ENCODE measurements at regions not wholly inside any gene's neighbourhood (a gene's known extent, or its start where the extent isn't known, plus 50 kb on each side); places are given as distances from the start of the nearest gene placed in this dataset.

DNA sequence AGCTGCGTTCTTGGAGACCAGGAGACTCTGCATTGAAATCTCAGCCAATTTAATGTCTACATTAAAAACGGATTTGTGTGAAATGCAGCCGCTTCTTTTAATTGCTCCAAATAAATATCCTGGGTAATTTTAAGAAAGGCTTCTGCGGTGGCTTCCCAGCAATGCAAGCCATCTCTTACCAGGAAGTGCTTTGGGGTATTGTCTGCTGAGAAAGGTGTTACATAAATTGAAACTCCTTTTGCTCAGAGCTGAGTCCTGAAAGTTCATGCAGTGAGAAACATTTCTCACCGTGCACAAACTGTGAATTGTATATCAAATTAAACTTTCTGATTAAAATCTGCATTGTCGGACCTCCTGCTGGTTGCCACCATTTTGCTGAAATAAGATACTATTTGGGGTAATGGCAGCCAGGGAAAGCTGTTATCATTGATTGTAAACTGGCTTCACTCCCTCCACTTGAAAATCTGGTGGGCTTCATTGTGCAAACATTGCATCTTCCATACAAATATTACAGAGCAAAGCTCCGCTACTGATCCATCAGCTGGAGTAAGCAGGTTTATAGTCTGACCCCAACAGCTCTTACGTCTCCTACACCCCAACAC is 59.5 kb downstream of the ZIC5 start:
- no peak for DNase-seq

DNA sequence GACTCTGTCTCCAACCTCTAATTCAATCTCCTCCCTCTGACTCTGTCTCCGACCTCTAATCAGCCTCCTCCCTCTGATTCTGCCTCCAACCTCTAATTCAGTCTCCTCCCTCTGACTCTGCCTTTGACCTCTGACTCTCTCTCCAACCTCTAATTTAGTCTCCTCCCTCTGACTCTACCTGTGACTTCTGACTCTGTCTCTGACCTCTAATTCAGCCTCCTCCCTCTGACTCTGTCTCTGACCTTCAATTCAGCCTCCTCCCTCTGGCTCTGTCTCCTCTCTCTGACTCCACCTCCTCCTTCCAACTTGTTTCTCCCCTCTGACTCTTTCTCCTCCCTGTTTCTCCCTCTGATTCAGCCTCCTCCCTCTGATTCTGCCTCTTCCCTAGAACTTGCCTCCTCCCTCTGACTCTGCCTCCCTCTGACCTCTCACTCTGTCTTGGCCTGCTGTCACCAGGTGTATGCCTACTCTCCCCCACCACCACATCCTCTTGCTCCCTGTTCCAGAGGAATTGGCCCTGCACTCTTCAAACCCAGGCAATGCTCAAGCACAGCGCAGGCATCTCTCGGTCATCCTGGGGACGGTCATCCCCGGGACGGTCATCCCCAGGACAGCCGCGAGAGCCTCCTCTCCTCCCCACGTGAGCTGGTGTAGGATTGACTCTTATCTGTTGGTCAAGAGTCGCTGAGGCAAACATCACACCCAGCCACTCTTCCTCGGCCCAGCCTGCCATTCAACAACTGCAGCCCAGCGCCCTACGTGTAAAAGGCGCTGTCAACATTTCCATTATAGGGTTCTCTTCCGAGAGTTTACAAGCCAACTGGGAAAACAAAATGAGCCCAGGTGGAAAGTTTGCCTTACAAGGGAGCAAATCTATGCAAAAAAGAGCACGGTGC is 60.2 kb downstream of the ZIC5 start:
- DNase-seq: no peak

DNA sequence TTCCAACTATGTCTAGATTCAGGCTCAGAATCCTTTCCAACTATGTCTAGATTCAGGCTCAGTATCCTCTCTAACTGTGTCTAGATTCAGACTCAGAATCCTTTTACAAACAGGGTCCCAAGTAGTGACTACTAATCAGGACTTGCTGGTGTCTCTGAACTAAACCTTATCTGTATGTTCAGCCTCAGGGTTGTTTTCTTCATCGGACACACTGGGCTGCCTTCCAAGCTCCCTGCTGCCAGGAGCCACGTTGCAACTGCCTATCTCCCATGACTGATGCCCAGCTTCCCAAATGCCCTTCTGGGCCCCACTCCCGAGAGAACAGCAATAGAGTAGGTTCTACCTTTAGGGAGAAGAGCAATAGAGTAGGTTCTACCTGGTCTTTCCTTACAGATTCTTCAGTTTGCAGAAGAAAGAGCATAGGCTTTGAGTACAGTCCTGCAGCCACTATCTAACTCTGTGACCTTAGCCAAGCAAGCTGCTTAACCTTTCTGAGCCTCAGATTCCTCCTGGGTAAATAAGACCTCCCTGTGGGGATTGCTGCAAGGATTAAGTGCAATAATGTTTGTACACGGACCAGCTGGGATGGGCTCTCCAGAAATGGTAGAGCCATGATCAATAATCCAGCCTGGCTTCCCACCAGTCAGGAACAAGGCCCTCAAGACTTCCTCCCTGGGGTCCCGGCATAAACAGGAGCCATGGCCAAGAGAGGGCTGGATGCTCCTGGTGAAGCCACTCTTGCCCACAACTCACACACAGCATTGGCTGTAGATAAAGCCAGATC is 61.5 kb downstream of the ZIC5 start:
- DNase-seq: no peak

DNA sequence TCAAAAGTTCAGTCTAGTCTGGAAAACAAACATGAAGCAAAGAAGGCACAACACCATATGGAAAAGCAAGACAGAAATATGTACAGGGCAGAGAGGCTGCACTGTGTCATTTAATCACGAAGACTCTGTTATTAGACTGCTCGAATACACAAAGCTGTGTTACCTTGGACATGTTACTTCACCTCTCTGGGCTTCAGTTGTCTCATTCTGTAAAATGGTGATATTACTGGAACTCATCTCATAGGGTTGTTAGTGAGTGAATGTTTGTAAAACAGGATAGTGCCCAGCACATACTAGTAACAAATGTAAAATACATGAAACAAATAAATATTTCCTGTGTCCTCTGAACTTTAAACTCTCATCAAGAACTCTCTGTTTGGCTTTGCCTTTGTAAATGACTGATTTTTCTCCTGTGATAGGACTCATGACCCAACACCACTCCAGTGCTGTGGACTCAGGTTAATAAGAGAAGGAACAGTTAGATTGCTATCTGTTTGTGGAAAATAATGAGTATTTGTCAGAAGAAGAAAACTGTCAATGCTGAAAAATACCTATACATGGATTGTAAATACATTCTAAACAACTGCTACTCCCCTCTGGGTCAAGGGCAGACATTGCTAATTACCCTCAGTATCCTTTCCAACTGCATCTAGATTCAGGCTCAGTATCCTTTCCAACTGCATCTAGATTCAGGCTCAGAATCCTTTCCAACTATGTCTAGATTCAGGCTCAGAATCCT is 62.3 kb downstream of the ZIC5 start:
- DNase-seq: no peak

DNA sequence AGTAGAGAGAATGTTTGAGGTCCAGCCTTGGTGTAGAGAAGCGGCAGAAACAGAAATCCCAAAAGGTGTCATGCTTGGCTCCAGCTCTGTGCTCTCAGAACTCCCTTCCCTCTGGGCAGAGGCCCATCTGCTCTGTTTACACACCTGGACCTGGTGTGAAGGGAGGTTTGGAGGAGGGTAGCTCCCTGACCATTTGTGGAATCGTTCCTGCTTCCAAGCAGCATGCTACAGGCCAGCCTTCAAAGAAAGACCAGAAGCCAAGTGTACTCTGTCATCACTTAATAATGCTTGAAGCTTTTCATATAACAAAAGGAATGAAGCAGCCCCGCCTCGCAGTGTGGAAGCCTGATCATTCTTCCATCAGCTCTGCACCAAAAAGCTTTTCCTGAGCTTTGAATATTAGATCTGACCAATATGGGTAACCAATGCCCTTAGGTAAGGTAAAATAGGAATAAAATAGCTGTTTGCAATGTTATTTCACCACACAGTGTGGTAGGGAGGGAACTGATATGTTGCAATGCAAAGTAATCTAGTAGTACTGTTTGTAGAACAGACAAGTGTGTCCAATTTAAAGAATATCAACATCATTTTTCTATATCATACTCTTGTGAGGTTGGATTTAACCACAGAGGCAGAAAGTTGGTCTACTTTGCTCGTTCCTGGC is 63.3 kb downstream of the ZIC5 start:
- DNase-seq: no peak

DNA sequence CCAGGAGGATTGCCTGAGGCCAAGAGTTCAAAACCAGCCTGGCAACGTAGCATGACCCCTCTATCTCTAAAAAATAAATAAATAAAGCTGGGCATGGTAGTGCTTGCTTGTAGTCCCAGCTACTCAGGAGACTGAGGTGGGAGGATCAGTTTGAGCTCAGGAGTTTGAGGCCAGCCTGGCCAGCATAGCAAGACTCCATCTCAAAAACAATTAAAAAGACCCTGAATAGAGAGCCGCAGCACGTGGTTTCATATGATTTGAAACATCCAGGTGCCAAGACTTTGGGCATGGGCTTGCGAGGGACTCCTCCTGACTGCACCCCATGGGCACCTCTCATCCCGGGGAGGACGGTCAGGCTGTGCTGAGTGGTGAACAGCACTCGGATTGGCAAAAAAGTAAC is 63.9 kb downstream of the ZIC5 start:
- no peak for DNase-seq

DNA sequence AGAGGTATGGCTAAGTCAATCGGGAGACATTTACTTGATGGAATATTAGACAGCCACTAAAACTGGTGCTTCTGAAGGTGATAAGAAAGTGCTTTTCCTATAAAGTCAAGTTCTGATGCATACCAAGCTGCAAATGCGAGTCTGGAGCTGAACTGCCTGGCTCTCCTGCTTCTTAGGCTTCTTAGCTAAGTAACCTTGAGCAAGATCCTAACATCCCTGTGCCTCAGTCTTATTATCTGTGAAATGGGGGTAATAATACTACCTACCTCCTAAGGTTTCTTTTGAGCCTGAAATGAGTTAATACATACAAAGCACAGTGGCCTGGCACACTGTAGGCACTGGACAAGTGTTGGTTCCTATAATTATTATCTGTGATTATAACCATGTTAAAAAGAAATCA is 64.5 kb downstream of the ZIC5 start:
- DNase-seq: no peak

DNA sequence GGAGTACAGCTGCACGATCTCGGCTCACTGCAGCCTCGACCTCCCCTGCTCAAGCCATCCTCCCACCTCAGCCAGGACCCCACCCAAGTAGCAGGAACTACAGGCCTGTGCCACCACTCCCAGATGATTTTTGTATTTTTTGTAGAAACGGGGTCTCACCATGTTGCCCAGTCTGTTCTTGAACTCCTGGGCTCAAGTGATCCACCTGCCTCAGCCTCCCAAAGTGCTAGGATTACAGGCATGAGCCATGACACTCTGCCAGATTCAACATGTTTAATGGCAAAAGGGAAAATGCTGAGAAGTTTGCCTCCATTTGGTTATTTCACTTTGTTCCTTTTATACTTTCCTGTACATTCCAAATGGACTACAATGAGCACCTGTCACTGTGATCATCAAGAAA is 65.8 kb downstream of the ZIC5 start:
- DNase-seq: no peak

DNA sequence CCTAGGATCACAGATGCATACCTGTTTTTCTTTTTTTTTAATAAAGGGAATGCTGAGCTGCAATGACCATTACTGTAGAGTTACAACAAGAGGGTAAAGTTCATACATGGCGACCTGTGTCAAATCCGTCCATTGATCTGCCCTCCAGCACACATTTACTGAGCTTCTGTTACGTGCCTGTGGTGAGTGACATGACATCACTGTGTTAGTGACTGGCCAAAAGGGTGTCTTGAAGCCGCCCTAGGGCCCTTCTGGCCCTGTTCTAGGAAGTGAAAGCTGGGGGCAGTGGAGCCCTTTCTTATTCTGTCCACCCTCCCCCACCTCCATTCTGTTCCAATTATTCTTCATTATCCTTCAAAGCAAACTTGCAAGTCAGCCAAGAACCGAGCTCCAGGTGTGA is 66.3 kb downstream of the ZIC5 start:
- no peak for DNase-seq

DNA sequence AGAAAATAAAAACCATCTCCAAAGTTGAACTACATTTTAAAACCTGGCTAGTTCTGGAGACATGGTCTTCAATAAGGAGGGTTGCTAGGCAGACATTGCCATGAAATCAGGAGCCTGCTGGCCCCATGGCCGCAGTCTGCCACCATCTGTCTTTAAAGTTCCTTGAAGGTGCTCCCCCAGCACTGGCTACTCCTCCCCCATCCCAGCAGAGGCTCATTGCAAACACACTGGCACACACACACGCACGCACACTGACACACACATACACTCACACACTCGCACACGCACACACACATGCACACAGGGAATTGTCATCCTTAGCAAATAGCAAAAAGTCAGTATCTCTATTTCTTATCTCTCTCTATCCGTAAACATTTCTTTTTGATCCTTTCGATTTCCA is 68.4 kb downstream of the ZIC5 start:
- DNase-seq: no peak

DNA sequence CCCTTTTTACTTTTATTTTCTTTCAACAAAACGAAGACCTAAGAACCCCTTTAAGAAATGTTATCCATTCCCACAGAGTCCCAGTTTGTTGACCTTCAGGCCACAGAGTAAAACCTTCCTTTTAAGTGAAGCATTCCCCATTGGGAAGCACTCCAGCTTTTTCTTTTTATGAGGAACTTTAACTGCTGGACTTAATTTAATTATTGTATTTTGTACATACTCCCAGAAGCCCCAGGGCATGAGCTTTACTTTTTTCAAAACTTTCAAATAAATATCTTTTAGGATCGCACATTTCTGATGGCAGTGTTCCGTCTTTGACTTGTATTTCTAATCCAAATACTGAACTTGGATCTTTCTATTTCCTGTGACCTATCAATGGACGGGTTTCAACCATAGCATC is 68.9 kb downstream of the ZIC5 start:
- no peak for DNase-seq

DNA sequence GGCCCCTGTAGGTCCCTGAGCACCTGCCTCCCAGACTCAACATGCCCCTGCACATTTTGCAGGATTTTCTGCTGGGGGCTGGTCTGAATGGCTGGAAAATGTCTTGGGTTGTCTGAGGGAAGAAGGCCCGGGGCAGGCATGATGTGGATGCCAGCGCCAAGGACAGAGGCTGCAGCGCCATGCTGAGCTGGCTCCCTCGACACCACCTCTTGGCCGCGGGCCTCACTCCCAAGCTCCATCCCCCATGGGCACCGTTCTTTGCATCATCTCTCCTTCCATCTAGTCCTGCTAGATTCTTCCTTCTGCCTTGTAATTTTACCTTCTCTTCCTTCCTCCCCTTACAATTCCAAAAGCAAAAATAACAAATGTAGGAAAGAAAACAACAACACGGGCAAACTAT is 70.6 kb downstream of the ZIC5 start:
- DNase-seq: no peak

DNA sequence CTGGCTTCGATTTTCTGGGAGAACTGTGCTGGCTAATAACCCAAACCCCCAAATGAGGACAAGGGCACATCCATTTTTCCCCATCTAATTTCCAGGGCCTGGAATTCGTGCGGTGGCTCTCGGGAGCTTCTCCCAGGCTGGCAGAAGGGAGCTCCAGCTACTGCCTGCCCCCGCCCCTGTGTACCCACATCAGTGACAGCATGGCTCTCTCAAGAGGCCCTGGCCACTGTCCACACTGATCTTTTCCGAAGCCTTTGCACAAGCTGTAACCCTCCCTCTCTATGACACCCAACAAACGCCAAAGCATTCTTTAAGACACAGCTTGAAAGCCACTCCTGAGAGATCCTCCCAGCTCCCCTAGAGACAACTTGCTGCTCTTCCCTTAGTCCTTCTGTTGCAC is 73.1 kb downstream of the ZIC5 start:
- no peak for DNase-seq

DNA sequence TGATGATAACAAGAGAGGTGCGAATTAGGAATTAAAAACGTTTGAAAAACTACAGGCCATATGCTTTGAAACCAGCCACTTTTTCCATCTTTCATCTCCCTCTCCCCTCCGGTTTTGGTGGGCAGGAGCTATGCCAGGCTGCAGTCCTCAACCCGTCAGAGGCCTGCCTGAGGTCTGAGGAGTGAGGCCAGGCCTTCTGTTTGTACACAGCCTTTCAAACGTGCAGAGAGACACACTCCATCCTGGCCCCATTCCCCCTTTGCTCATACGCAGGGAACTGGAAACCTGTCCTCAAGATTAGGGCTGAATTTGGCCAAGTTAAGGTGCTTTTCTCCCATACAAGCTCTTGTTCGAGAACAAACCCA is 74.5 kb downstream of the ZIC5 start:
- DNase-seq: no peak

DNA sequence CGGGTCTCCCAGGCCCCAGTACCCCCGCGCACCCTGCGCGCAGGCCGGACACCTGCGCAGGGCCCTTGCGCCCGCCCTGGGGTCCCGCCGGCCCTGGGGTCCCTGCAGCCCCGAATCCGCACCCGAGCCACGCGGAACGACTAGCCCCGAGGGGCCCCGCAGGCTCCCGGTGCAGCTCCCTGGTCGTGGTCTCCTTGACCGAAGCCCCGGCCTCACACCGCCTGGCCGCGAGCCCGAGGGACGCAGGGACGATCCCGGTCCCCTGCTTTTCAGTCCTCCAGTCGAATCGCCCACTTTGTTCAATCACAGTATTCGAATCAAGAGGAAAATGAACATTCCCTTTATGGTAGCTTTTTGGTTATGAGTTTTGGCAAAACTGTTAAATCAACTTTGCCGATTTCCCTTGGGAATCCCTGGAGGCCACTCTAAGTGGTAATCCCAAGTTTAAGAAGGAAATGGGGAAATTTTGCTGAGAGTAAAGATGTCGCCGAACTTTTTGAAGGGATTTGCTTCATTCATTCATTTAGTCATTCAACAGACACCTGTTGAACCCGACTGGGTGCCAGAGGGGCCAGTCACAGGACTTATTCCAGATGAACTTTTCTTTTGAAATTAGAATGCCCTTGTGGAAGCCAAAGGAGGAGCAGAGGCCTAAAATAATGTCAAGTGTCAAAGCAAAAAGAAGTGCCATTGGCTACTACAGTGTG is 75.0 kb downstream of the ZIC5 start:
- no peak for DNase-seq

DNA sequence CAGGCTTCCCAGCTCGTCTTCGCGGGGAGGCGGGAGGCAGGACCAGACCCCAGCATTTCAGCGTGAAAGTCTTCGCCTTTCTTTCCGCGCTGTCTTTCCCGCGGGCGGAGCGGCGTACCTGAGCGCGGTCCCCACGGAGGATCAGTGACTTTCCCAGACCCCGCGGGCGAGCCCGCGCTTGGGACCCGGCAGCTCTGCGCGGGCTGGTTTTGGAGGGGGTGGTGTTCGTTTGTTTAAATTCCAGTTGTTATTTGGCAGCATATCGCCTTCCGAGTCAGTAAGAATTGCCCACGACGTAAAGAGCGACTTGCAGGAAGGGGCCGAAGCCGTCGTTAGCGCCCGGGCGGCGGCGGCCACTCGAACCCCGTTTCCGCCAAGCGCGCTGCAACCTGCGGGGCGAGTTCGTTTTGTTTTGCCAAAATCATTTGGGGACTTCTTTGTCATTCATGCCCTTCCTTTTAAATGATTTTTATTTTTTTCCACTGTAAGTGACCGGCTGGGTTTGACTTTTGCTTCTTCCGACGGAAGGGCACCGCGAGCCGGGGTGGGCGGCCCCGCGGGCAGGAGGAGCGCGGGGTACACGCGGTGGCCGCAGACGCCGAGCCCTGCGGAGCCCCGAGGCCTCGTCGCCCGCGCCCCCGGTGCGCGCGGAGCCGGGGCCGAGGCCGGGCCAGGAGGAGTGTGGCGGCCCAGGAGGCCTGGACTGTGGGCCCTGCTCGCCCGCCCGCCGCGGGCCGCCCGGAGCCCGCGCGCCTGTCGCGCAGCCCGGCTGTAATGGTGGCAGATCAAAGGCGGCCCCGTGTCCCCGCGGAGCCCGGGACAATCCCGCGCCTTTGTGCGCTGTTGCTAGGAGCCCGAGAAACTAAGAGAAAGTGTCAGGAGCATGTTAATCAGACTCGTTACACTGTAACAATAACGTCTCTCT is 75.9 kb downstream of the ZIC5 start:
- DNase-seq: no peak

DNA sequence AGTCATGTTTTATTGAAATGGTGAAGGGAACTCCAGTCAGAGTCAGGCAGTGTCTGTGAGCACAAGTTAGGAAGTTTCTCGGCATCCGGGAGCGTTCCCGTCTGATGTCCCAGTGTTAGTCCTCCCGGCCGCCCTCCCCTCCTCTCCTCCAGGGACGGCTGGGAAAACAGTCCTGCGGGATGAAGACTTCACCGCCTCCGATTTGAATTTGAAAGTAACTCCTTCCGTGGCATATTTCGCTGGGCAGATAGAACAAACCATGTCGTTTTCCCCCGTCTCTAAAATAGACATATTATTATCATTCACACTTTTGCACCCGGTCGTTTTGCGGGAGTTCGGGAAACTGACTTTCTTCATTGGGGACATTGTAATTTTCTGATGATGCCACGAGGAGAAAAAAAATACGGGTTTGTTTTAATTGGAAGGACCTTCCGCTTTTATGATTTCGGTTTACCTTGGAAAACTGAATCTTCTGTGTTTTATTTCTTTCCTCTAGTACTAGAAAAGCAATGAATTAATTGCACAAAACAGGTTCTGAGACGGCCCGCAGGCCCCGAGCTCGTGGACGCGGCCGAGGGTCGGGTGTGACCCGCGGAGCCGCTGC is 76.6 kb downstream of the ZIC5 start:
- DNase-seq: no peak

DNA sequence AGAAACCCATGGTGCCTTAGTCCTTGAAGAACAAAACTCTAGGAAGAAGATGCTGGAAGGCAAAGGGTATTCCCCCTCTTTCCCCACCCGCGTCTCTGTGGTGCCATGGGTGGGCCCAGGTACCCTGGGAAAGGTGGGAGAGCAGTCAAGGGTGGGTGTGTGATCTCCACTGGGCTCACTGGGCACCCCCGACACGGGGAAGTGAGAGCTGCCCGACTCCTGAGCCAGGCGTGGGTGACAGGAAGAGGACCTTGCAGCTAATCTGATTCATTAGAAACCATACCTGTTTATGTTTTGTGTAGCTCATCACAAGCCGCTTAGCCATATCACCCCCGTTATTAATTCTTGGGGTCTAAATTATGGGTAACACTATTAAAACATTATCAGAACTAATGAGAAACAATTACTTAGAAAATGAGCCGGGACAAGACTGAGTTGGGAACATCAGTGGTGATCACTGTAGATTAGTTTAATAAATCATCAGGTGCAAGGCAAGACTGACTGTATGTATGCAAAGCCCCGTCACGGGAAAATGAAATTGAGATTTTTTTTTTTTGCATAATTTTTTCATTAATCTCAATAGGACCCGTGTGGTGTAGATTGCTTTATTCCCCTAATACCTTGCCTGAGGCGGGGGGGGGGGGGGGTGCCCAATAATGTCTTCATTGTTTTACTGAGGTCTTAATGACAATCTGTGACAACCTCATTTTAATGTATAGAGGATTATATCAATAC is 77.3 kb downstream of the ZIC5 start:
- no peak for DNase-seq

DNA sequence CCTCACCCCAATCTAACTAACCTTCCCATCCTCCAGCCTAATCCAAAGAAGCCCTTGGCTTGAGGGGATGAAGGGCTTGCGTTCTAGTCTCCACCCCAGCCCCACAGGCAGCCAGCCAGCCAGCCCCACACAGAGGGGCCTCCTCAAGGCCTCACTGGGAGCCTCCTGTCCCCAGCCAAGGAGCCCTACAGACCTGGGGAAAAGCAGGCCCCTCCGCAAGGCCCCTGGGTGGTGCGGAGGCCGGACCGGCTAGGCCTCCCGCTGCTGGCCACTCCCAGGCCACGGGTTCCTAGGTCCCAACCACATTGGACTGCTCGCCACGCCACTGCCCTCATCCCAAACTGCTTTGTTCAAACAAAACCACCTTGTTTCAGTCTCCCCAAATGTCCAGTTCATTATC is 78.0 kb downstream of the ZIC5 start:
- no peak for DNase-seq
